NCI-H748 (cell line): ENCODE measurements at regions not wholly inside any gene's neighbourhood (a gene's known extent, or its start where the extent isn't known, plus 50 kb on each side); places are given as distances from the start of the nearest gene placed in this dataset.
"Not testable (repeated sequence)": the region's sequence is repeated elsewhere in the genome, so short reads cannot be mapped to it uniquely, and the experiment has no call there.

Experiments
- DNase-seq: peaks from one replicate; lab custom pipeline; 2025; ENCODE audit not compliant: unreplicated experiment; lab: John Stamatoyannopoulos, UW

DNA sequence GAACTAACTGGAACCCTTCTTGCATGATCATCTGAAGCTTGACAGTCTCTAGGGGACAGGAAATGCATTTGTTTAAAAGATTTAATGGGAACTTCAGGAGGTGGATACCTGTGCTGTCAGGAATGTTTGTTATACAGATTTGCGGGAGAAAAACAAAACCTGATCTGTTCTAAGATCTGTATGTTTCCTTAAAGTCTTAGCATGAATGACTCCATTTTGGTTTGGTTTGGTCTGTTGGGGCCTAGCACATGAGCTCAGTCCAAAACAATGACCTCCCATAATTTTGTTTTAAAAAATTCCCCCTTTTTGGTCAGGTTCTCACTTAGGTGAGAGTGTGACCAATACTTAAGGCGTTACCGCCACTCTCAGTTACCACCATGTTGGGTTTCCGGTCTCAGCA lies 138.7 kb downstream of the AKR1D1 start:
- DNase-seq = no peak

DNA sequence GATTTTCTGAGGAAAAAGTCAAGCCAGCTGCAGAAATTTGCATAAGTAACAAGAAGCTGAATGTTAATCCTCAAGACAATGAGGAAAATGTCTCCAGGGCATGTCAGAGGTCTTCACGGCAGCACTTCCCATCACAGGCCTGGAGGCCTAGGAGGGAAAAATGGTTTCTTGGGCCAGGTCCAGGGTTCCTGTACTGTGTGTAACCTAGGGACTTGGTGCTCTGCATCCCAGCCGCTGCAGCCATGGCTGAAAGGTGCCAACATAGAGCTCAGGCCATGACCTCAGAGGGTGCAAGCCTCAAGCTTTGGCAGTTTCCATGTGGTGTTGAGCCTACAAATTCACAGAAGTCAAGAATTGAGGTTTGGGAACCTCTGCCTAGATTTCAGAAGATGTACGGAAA lies 144.1 kb downstream of the AKR1D1 start:
- not testable (repeated sequence) for DNase-seq

DNA sequence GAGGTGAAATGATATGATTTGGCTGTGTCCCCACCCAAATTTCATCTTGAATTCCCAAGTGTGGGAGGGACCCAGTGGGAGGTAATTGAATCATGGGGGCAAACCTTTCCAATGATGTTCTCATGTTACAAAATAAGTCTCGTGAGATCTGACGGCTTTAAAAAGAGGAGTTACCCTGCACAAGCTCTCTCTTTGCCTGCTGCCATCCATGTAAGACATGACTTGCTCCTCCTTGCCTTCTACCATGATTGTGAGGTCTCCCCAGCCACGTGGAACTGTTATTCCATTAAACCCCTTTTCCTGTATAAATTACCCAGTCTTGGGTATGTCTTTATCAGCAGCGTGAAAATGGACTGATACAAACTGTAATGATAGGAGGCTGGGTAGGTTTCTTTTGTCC lies 145.1 kb downstream of the AKR1D1 start:
- DNase-seq = not testable (repeated sequence)

DNA sequence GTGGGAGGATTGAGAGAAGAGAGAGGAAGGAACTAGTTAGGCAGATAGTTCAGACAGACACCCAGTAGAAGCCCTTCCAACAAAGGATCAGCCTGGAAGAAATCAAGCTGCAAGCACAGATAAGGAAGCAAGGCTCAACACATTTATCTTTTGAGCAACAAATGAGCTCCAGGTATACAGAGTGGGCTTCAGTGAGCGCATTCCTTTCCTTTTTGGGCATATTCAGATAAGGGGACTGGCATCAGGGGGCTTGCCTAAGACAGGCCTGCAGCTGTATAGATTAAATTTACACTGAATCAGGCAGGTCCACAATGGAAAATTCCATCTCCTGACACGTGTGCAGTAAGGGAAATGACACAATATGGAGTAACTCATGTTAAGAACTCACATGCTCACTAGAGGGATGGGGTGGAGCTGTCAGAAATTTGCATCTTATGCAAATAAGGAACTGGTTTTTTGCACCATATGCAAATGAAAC lies 147.2 kb downstream of the AKR1D1 start:
- DNase-seq = no peak

DNA sequence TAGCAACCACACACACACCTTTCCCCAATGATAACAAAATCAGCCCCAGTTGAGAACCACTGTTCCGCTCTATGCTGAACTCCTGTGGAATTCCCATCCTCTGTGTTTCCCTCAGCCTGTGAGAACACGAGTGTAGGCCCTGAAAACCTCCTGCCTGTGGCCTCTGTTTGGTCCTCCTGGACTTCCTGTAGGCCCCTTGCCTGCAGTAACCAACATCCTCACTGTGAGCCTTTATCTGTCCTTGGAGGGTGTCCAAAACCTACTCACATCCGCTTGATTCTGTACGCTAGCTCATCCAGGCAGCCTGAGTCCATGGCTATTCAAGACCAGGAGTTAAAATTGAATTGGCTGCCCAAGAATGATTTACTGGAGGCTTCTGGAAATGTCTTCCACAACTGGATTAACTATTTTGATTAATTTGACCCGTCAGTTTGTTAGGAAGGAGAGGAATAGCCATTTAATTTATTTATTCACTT lies 149.8 kb downstream of the AKR1D1 start:
- peak; percentile 33 for DNase-seq

DNA sequence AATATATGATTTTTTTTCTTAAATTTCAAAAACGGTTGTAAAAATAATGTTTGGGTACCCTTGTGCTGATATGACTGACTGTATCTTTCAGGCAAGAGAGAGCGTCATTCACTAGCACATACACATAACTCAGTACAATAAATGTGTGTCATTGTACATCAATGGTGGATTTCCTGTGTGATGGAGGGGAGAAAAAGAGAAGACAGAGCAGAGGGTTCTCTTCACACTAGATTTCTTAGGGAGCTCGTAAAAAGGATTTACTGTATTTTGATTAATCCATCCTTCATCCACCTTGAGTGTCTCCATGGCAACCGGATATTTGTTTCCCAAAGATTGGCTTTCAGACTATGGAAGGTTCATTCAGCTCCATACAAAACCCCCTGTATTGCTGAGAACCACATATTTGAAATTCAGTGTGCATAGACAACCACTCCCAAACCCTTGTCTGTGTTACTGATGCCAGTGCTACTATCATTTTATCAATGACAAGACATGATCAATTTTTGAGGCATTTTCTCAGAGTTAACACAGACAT lies 150.6 kb downstream of the AKR1D1 start:
- peak; percentile 17 for DNase-seq

DNA sequence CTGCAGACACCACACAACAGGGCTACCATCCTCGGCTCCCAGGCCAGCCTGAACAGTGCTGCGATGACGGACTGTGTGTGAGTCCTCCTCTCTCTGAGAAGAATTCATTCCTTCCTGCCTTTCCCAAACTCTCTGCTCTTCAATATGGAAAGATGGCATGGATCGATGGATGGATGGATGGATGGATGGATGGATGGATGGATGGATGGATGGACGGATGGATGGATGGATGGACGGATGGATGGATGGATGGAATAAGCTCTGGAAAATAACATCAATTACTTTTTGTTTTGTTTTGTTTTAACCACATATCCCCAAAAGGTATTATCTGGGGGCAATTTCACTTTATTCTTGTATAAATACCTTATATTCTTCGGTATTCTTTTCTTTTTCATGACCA lies 151.9 kb downstream of the AKR1D1 start:
- no peak for DNase-seq

DNA sequence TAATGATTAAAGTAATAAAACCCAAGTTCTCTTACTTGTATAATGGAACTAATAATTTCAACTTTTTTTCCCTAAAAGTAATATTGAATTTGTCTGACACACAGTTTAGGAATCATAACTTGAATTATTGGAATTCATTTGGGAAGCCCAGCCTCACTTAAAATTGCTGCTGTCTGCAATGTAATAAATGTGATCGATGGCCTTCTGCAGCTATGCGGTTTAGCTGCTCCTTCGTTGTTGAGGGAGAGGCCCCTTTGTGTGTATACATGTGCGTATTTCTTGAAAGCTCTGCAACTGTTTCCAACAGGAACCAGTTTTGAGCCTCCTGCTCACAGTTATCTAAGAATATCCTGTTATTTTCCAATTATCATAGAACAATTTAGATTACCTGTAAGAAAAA lies 152.5 kb downstream of the AKR1D1 start:
- no peak for DNase-seq

DNA sequence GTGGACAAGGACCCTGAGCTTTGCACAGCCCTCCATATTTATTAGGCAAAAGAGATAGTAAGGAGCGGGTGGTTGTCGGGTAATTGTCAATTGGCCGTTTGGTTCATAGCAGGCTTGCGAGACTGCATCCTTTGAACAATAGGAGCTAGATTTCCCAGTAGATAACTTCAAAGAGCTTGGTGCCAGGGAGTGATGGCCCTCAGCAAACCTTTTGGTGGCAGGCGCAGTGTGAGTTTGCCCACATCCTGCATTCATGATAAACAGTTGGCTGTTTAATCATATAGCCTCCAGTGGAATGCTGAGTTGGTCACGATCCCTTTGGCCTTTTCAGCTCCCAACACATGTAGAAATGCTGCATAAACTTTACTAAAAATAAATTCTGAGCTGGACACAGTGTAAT lies 156.9 kb downstream of the AKR1D1 start:
- DNase-seq = no peak

DNA sequence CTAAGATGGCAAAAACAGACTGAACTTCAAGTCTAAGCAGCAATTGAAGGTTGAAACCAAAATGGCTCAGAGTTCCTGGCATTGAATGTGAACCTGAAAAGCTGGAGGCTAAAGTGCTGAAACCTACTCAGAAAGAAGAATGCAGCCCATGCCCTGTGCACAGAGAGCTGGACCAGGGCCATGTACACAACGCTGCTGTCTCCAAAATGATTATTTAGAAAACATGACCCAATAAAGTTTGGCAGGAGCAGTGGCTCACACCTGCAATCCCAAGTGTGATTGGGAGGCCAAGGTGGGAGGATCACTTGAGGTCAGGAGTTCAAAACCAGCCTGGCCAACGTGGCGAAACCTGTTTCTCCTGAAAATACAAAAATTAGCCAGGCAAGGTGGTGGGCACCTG lies 158.9 kb downstream of the AKR1D1 start:
- DNase-seq = no peak

DNA sequence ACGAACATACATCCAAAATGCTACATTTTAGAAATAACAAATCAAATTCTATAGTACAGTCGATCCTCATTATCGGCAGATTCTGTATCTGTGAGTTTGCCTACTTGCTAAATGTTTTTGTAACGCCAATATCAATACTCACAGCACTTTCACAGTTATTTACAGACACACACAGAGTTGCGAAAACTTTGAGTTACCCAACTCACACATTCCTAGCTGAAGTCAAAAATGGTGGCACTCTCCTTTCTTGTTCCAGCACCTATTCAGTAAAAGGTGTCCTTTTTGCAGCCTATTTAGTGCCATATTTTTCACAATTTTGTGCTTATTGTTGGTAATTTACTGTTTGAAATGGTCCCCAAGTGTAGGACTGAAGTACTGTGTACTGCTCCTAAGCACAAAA lies 161.7 kb downstream of the AKR1D1 start:
- DNase-seq = no peak

DNA sequence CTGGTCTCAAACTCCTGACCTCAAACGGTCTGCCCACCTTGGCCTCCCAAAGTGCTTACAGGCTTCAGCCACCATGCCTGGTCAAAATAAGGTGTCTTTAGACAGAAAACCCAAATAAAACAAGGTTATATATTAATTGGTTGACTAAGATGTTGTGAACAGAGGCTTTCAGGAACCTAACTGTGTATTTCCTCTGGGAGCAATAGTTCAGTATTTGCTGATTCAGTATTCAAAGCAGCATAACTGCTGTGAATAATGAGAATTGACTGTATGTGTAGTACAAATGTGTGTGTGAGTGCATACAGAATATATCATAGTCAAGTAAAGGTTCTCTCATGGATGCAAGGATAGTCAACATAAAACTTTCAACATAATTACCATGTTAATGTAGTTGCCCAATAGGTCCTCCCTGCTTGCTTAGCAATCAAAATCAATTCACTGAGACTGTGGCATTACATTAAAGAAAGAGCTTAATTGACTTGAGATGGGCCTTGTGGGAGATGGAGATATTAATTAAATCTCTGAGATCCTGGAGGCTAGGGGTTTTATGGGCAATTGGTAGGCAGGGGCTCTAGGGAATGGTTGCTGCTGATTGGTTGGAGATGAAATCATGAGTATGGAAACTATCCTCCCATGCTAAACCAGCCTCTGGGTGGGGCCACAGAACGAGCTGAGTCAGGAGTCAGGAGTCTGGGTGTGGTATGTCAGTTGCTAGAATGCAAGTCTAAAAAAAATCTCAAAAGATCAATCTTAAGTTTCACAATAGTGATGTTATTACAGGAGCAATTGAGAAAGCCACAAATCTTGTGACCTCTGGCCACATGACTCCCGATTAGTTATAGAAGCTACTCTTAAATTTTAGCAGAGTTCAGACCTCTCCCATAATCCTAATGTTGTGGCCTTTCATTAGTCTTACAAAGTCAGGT lies 162.7 kb downstream of the AKR1D1 start:
- DNase-seq = peak; percentile 10

DNA sequence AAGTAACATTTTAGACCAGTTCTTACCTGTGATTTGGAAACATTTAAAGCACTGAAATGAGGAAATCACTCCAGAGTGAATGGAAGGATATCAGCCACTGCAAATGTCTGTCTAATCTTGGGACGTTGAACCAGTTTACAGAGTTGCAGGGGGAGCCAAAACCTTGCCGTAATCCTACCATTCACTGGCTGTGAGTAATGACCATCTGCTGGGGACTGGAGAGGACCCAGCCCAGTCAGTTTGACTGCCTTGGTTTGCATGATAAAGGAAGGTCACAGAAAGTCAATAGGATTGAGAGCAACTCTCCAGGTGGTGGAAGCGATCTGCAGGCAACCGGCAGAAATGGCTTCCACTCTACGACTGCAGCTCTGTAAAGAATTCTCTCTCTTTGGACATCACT lies 167.2 kb downstream of the AKR1D1 start:
- peak; percentile 97 for DNase-seq

DNA sequence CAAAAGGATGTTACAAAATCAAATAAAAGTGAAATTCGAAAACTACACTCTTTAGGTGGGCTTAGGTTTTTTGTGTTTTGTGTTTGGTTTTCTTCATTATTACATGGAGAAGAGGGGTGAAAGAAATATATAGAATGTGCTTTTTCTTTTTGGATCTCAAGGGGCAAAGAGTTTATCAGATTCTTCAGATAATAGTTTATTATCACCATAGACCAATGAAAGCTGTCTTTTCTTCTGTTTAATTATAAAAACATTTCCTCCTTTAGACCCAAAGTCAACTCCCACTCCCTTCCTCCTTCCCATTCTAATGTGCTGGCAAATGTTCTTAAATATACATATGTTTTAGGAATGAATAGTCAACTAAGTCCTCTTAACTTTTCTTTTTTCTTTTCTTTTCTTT lies 167.6 kb downstream of the AKR1D1 start:
- DNase-seq = no peak

DNA sequence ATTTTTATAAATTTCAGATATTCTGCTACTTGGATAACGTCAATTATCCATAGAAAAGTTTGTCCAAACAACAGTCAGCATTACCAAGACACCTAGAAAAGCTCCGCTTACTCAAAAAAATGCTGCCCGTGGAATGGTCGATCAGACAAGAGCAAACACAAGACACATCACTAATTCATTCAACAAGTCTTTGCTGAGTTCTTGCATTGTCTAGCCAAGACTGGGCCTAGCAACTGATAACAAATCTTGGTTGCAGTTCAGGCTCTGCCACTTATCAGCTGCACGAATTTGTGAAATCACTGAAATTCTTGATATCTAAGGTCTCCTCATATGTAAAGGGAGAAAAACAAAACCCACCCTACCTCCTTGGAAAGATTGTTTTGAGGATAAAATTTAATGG lies 168.3 kb downstream of the AKR1D1 start:
- DNase-seq = no peak

DNA sequence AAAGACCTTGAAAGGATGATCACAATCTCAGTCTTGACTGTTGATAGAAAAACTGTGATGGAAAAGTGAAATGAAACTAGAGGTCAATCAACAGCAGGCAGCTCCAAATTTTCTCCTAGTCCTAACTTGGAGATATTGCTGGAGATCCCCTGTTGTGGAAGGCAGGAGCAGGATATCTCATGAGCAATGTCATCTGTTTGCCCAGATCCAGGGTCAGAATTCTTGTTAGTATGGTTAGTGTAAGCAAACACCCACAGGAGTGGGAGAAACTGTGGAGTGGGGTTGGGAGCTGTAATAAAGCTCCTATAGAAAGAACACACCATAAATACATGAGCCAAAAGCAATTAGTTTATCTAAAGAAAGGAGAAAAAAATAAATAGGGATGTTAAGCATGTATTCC lies 169.0 kb downstream of the AKR1D1 start:
- DNase-seq = peak; percentile 9

DNA sequence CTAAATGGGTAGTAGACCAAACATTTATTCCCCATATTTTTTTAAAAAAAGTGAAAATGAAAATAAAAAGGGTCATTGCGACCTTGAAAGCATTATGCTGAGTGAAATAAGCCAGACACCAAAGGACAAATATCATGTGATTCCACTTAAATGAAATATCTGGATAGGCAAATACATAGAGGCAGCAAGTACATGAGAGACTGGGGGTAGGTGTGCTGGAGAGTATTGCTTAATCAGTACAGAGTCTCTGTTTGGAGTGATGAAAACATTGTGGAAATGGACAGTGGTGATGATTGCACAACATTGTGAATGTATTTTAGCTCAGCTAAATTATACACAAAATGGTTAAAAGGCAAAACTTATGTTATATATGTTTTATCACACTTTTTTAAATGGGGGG lies 169.4 kb downstream of the AKR1D1 start:
- peak; percentile 4 for DNase-seq

DNA sequence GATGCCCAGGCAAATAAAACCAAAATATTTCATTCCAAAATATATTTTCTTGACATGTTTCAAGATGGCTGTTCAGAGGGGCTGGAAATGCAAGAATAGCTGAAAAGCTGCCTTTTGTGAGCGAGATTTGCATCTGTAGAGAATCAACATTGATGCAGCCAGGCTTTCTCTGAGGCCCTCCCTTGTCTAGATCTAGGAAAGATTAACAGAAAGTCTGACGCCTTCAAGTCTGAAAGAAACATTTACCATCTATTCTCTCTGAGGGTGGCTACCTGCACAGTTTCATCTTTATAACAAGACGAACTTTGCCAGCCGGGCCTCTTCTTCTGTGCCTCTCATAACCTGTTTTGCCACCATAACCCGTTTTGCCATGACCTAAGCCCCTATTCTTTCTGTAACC lies 170.2 kb downstream of the AKR1D1 start:
- DNase-seq = no peak

DNA sequence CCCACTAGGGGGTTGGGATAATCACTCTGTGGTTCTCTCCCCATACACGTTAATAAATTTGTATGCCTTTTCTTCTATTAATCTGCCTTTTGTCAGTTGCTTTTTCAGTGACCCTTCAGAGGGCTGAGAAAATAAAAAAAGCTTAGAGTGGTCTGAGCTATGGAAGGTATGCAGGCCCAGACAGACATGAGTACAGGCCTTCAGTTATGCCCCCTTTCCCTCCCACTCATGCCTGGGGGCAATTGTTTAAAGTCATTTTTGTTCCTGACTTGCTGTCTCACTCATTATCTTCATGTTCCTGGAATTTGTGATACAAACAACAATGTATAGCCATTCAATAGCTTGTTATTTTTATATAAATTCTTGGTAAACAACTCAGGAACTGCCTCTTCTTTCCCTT lies 170.8 kb downstream of the AKR1D1 start:
- no peak for DNase-seq

DNA sequence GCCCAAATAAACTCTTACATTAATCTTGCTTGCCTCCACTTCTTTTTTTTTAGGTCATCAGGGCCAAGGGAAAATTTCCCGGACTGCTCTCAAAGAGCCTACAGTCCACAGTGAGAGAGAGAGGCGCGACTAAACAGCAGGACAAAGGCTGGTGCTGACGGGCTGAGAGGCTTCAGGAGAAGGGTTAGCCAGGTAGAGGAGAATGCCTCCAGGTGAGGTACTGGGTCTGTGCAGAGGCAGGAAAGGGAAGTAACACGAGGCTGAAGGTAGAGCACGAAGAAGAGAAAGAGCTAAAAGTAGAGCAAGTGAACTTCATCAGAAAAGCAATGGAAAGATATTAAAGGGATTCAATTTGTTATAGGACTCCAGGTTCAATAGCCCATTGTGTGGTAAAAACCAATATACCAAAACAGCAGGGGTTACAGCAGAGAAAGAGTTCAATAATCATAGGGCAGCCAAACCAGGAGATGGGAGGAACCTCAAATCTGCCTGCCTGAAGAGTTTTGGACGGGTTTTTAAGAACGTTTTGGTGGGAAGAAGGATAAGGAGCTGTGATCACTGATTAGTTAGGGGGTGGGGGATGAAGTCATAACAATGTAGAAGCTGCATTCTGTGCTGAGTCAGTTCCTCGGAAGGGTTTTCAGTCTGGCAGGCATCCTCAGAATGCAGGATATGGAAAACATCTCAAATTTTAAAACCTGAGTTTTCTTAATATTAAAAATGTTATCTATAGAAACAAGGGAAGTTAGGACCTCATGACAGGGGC lies 171.5 kb downstream of the AKR1D1 start:
- no peak for DNase-seq

DNA sequence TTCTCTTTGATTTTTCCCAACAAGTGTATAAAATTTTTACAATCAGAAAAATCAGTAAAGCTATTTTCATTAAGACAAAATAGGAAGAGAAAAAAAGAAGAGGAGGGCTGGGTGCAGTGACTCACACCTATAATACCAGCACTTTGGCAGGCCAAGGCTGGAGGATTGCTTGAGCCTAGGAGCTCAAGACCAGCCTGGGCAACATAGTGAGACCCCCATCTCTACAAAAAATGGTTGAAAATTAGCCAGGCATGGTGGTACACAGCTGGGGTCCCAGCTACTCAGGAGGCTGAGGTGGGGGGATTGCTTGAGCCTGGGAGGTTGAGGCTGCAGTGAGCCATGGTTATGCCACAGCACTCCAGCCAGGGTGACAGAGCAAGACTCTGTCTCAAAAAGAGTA lies 172.3 kb downstream of the AKR1D1 start:
- DNase-seq = no peak

DNA sequence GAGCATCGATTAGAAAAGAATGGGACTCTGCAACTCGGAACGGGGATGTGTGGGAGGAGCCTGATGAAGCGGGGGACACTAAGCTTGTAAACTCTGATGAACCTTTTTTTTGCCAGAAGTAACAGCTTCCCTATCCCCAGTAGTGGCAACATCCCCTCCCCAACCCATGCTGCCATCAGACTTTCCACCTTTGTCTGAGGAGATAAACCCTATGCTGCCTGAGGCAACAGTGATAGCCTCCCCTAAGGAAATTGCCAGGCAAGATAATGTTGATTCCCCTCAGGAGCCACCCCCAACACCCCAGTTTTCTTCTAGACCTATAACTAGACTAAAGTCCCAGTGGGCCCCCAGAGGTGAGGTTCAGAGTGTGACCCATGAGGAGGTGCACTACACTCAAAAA lies 173.7 kb downstream of the AKR1D1 start:
- no peak for DNase-seq
